ENCODE measurements at regions not wholly inside any gene's neighbourhood (a gene's known extent, or its start where the extent isn't known, plus 50 kb on each side); places are given as distances from the start of the nearest gene placed in this dataset.

DNA sequence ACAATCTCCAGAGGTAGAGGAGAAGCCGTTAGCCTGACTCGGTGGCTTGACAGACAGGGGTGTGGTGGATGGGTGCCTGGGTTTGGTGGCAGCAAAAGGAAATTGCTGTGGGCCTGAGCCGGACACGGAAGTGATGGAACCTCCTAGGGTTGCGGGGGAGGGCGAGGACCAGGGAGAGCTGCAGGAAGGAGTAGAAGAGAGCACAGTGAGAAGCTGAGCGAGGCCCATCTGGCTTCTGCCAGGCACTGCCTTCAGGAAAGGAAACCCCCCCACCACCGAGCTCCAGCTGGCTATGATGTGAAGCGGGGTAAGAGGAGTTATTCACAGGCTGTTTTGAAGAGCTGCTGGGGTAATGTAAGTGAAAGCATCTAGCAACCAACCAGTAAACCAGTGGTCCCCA is 134.6 kb downstream of the TSN start:
- no peaks in the 10 kb centered on the region for H3K79me2 ChIP-seq (ENCODE audit: low read length)
- no peak overlapping the region for H3K4me3 ChIP-seq (ENCODE audit: low read length)
- no peak overlapping the region for H2AFZ ChIP-seq (ENCODE audit: low read length)
- H3K4me1 ChIP-seq (ENCODE audit: low read length), result no peaks in the 10 kb centered on the region
- H3K27me3 ChIP-seq (ENCODE audit: low read length), result no peaks in the 10 kb centered on the region
- no peaks in the 10 kb centered on the region for H4K20me1 ChIP-seq (ENCODE audit: insufficient read depth, low read depth, low read length)
- H3K27ac ChIP-seq (ENCODE audit: low read length), result no peak overlapping the region
- no peaks in the 10 kb centered on the region for H3K36me3 ChIP-seq (ENCODE audit: insufficient read depth, low read length)
- H3K9ac ChIP-seq (ENCODE audit: low read length), result no peak overlapping the region
- H3K9me2 ChIP-seq (replicated peaks; ENCODE audit: insufficient read depth, low read length), result no peaks in the 10 kb centered on the region
- no peak for DNase-seq
- no peak overlapping the region for H3K4me2 ChIP-seq (ENCODE audit: low read depth, low read length, poor library complexity, severe bottlenecking)
- no peaks in the 10 kb centered on the region for H3K9me3 ChIP-seq (ENCODE audit: low read length)

GRCh38 chr2:121895723-121896571 is 140.5 kb downstream of the TSN start:
- Histone ChIP-seq H3K9ac (ENCODE audit: low read length) (no peak overlapping the region), H3K9me3 (ENCODE audit: low read length) (no peaks in the 10 kb centered on the region), H3K27me3 (ENCODE audit: low read length) (no peaks in the 10 kb centered on the region), H4K20me1 (ENCODE audit: insufficient read depth, low read depth, low read length) (no peaks in the 10 kb centered on the region), H3K4me2 (ENCODE audit: low read depth, low read length, poor library complexity, severe bottlenecking) (no peak overlapping the region), H3K27ac (ENCODE audit: low read length) (no peak overlapping the region), H3K36me3 (ENCODE audit: insufficient read depth, low read length) (no peaks in the 10 kb centered on the region), H3K4me3 (ENCODE audit: low read length) (no peak overlapping the region), H3K79me2 (ENCODE audit: low read length) (no peaks in the 10 kb centered on the region), H3K4me1 (ENCODE audit: low read length) (peaks cover 6% of the 10 kb centered on the region), H3K9me2 (replicated peaks; ENCODE audit: insufficient read depth, low read length) (no peaks in the 10 kb centered on the region), H2AFZ (ENCODE audit: low read length) (no peak overlapping the region)
- no peak for DNase-seq

- H2AFZ ChIP-seq (ENCODE audit: low read length), result peak overlapping the region; percentile 96
Measured at GRCh38 chr2:121897335-121897970, 142.0 kb downstream of the TSN start.

GRCh38 chr2:121898483-121898882 is 143.0 kb downstream of the TSN start:
- Histone ChIP-seq H3K9me2 (replicated peaks; ENCODE audit: insufficient read depth, low read length) (no peaks in the 10 kb centered on the region), H3K9ac (ENCODE audit: low read length) (no peak overlapping the region), H3K4me3 (ENCODE audit: low read length) (no peak overlapping the region), H3K79me2 (ENCODE audit: low read length) (no peaks in the 10 kb centered on the region), H3K9me3 (ENCODE audit: low read length) (no peaks in the 10 kb centered on the region), H4K20me1 (ENCODE audit: insufficient read depth, low read depth, low read length) (no peaks in the 10 kb centered on the region), H2AFZ (ENCODE audit: low read length) (no peak overlapping the region), H3K4me1 (ENCODE audit: low read length) (peaks cover 7% of the 10 kb centered on the region), H3K4me2 (ENCODE audit: low read depth, low read length, poor library complexity, severe bottlenecking) (no peak overlapping the region), H3K36me3 (ENCODE audit: insufficient read depth, low read length) (no peaks in the 10 kb centered on the region), H3K27ac (ENCODE audit: low read length) (no peak overlapping the region), H3K27me3 (ENCODE audit: low read length) (no peaks in the 10 kb centered on the region)
- no peak for DNase-seq

More at GRCh38 chr2:121897335-121897970, 142.0 kb downstream of the TSN start:
- DNase-seq, result peak; percentile 86
- no peaks in the 10 kb centered on the region for H3K79me2 ChIP-seq (ENCODE audit: low read length)
- no peaks in the 10 kb centered on the region for H3K9me3 ChIP-seq (ENCODE audit: low read length)
- H3K4me2 ChIP-seq (ENCODE audit: low read depth, low read length, poor library complexity, severe bottlenecking), result no peak overlapping the region
- no peaks in the 10 kb centered on the region for H4K20me1 ChIP-seq (ENCODE audit: insufficient read depth, low read depth, low read length)
- 0 out of 2 replicates have a peak overlapping the region, but pooled peaks have one; percentile 24 for H3K9ac ChIP-seq (ENCODE audit: low read length)
- peaks cover 7% of the 10 kb centered on the region for H3K4me1 ChIP-seq (ENCODE audit: low read length)
- no peaks in the 10 kb centered on the region for H3K36me3 ChIP-seq (ENCODE audit: insufficient read depth, low read length)
- H3K9me2 ChIP-seq (replicated peaks; ENCODE audit: insufficient read depth, low read length), result no peaks in the 10 kb centered on the region
- H3K4me3 ChIP-seq (ENCODE audit: low read length), result no peak overlapping the region
- H3K27ac ChIP-seq (ENCODE audit: low read length), result no peak overlapping the region
- no peaks in the 10 kb centered on the region for H3K27me3 ChIP-seq (ENCODE audit: low read length)

DNA sequence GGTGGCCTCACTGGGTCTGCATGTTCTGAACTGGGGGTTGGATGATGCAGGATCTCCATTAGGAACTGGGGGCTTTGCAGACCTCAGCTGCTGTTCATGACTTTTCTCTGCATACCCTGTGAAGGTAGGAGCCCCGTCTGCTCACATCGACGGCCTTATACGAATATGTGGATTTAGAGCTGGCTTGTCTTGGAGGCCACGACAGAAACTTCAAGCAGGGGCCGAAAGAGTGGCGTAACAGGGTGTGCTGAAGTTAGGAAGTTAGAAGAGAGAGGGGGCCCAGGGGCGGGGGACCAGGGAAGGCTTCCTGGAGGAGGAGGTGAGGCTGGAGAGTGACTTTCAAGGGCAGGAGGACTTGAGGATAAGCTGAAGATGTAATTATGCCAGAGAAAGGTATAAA is 144.9 kb downstream of the TSN start:
- H4K20me1 ChIP-seq (ENCODE audit: insufficient read depth, low read depth, low read length), result no peaks in the 10 kb centered on the region
- H3K27ac ChIP-seq (ENCODE audit: low read length), result no peak overlapping the region
- no peaks in the 10 kb centered on the region for H3K36me3 ChIP-seq (ENCODE audit: insufficient read depth, low read length)
- H3K9me2 ChIP-seq (replicated peaks; ENCODE audit: insufficient read depth, low read length), result no peaks in the 10 kb centered on the region
- no peak overlapping the region for H3K4me3 ChIP-seq (ENCODE audit: low read length)
- no peaks in the 10 kb centered on the region for H3K9me3 ChIP-seq (ENCODE audit: low read length)
- peaks cover 7% of the 10 kb centered on the region for H3K4me1 ChIP-seq (ENCODE audit: low read length)
- H3K27me3 ChIP-seq (ENCODE audit: low read length), result no peaks in the 10 kb centered on the region
- H2AFZ ChIP-seq (ENCODE audit: low read length), result no peak overlapping the region
- H3K79me2 ChIP-seq (ENCODE audit: low read length), result no peaks in the 10 kb centered on the region
- no peak overlapping the region for H3K4me2 ChIP-seq (ENCODE audit: low read depth, low read length, poor library complexity, severe bottlenecking)
- no peak for DNase-seq
- no peak overlapping the region for H3K9ac ChIP-seq (ENCODE audit: low read length)

- no peaks in the 10 kb centered on the region for H3K27me3 ChIP-seq (ENCODE audit: low read length)
- H3K9ac ChIP-seq (ENCODE audit: low read length), result no peak overlapping the region
- no peaks in the 10 kb centered on the region for H4K20me1 ChIP-seq (ENCODE audit: insufficient read depth, low read depth, low read length)
- no peak overlapping the region for H3K27ac ChIP-seq (ENCODE audit: low read length)
- H3K4me3 ChIP-seq (ENCODE audit: low read length), result no peak overlapping the region
- peak; percentile 58 for DNase-seq
- no peaks in the 10 kb centered on the region for H3K36me3 ChIP-seq (ENCODE audit: insufficient read depth, low read length)
- H2AFZ ChIP-seq (ENCODE audit: low read length), result no peak overlapping the region
- H3K4me1 ChIP-seq (ENCODE audit: low read length), result peaks cover 7% of the 10 kb centered on the region
- H3K9me2 ChIP-seq (replicated peaks; ENCODE audit: insufficient read depth, low read length), result no peaks in the 10 kb centered on the region
- H3K79me2 ChIP-seq (ENCODE audit: low read length), result no peaks in the 10 kb centered on the region
- no peak overlapping the region for H3K4me2 ChIP-seq (ENCODE audit: low read depth, low read length, poor library complexity, severe bottlenecking)
- H3K9me3 ChIP-seq (ENCODE audit: low read length), result no peaks in the 10 kb centered on the region
Measured at GRCh38 chr2:121902171-121902591, 146.7 kb downstream of the TSN start.

DNA sequence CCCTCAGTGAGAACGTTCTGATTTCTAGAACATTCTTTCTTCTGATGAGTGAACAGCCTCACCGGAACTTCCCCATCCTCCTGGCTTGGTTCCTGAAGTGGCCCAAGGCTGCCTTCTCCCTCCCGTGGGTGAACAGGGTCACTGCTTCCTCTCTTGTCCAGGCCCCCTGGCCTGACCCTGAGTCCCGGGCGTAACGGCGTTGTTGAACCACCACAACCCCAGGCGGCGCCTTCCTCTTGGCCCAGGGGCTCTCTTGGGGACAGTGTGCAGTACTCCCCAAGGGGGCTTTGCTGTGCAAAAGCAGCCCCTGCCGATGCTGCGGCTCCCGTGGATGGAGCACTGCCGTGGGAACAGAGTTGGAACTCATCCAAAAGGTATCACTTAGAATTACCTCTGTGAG is 147.2 kb downstream of the TSN start:
- no peak overlapping the region for H2AFZ ChIP-seq (ENCODE audit: low read length)
- H4K20me1 ChIP-seq (ENCODE audit: insufficient read depth, low read depth, low read length), result no peaks in the 10 kb centered on the region
- no peak for DNase-seq
- no peak overlapping the region for H3K4me2 ChIP-seq (ENCODE audit: low read depth, low read length, poor library complexity, severe bottlenecking)
- peaks cover 7% of the 10 kb centered on the region for H3K4me1 ChIP-seq (ENCODE audit: low read length)
- H3K36me3 ChIP-seq (ENCODE audit: insufficient read depth, low read length), result no peaks in the 10 kb centered on the region
- H3K27me3 ChIP-seq (ENCODE audit: low read length), result no peaks in the 10 kb centered on the region
- H3K4me3 ChIP-seq (ENCODE audit: low read length), result no peak overlapping the region
- H3K9ac ChIP-seq (ENCODE audit: low read length), result no peak overlapping the region
- no peak overlapping the region for H3K27ac ChIP-seq (ENCODE audit: low read length)
- no peaks in the 10 kb centered on the region for H3K9me2 ChIP-seq (replicated peaks; ENCODE audit: insufficient read depth, low read length)
- no peaks in the 10 kb centered on the region for H3K79me2 ChIP-seq (ENCODE audit: low read length)
- H3K9me3 ChIP-seq (ENCODE audit: low read length), result no peaks in the 10 kb centered on the region

- Histone ChIP-seq H3K9me3 (ENCODE audit: low read length) (no peaks in the 10 kb centered on the region), H3K4me2 (ENCODE audit: low read depth, low read length, poor library complexity, severe bottlenecking) (no peak overlapping the region), H3K27ac (ENCODE audit: low read length) (no peak overlapping the region), H3K4me1 (ENCODE audit: low read length) (peaks cover 7% of the 10 kb centered on the region), H3K9ac (ENCODE audit: low read length) (no peak overlapping the region), H4K20me1 (ENCODE audit: insufficient read depth, low read depth, low read length) (no peaks in the 10 kb centered on the region), H3K27me3 (ENCODE audit: low read length) (no peaks in the 10 kb centered on the region), H3K4me3 (ENCODE audit: low read length) (no peak overlapping the region), H3K36me3 (ENCODE audit: insufficient read depth, low read length) (no peaks in the 10 kb centered on the region), H2AFZ (ENCODE audit: low read length) (no peak overlapping the region), H3K9me2 (replicated peaks; ENCODE audit: insufficient read depth, low read length) (no peaks in the 10 kb centered on the region), H3K79me2 (ENCODE audit: low read length) (no peaks in the 10 kb centered on the region)
- DNase-seq, result no peak
Measured at GRCh38 chr2:121903037-121903689, 147.7 kb downstream of the TSN start.
